ENCODE measurements at regions not wholly inside any gene's neighbourhood (a gene's known extent, or its start where the extent isn't known, plus 50 kb on each side); places are given as distances from the start of the nearest gene placed in this dataset.
"Not testable (repeated sequence)": the region's sequence is repeated elsewhere in the genome, so short reads cannot be mapped to it uniquely, and the experiment has no call there.

DNA sequence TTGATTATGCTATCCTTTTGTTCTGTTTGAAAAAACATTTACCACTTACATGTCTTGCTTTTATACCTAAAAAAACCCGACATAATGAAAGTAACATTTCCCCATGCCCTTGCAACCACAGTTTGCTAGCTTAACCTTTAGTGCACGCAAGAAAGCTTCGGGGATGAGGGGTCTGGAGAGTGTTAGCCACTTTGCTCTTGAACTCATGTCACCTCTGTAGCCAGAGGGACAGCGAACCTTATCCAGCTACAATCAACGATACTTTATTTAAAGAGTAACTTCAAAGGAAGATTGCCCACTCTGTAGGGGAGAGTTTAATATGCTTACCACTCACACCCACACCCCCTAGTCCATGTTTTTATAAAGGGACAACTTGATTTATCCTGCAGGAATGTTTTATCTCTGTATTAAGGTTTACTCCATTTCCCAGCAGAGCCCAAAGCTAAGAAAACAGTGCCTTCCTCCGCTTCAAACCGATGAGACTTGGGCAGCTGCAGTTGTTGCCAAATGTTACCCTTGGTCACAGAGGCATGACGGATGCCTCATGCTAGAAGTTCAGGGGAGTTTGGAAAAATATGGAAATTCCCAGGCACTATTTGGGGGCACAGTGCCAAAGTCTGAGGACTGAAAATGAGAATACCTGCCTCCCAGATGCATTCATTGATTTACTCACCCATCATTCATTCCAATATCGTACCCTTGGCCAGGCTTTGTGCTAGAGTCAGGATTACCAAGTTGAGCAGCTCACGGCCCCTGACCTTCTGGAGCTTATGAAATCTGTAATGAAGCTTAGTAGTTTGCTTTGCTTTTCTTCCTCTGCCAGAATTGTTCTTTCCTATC, 61.4 kb upstream of the VCAM1 start:
- Histone ChIP-seq H3K27me3 (ENCODE audit: insufficient read depth, insufficient read length) (no peaks in the 10 kb centered on the region), H3K4me3 (ENCODE audit: insufficient read length, low read depth) (no peak overlapping the region), H3K36me3 (ENCODE audit: insufficient read depth, insufficient read length, low read length) (no peaks in the 10 kb centered on the region), H3K4me1 (ENCODE audit: insufficient read depth, insufficient read length) (no peaks in the 10 kb centered on the region), H3K9me3 (ENCODE audit: insufficient read depth, low read length) (no peaks in the 10 kb centered on the region), H3K9ac (ENCODE audit: insufficient read length, low read depth) (no peak overlapping the region)
- no peak for TF ChIP-seq ZNF274 (IDR thresholded peaks at IDR 0.05; ENCODE audit: low read depth, low read length)
- DNase-seq (ENCODE audit: low read depth, low spot score): no peak

DNA sequence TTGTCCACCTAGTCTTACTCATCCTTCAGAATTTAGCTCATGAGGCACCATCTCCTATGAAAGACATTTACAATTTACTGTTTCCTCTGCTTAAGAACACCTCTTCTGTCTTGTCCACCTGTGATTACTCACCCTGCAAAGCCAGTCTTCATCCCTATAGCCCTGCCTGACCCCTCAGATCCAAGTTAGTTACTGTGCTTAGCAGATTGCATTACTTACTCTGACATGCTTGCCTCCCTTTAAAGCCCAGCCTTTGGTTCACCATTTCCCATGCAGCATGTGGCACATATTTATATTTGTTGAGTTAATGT, 60.9 kb upstream of the VCAM1 start:
- no peak for TF ChIP-seq SUZ12 (IDR thresholded peaks at IDR 0.05; ENCODE audit: extremely low read depth, insufficient read depth, insufficient read length)
- no peak for TF ChIP-seq YY1 (IDR thresholded peaks at IDR 0.05; ENCODE audit: insufficient read depth, insufficient read length)
- no peak overlapping the region for H3K9ac ChIP-seq (ENCODE audit: insufficient read length, low read depth)
- no peaks in the 10 kb centered on the region for H3K4me1 ChIP-seq (ENCODE audit: insufficient read depth, insufficient read length)
- no peaks in the 10 kb centered on the region for H3K9me3 ChIP-seq (ENCODE audit: insufficient read depth, low read length)
- H3K4me3 ChIP-seq (ENCODE audit: insufficient read length, low read depth): no peak overlapping the region
- no peaks in the 10 kb centered on the region for H3K27me3 ChIP-seq (ENCODE audit: insufficient read depth, insufficient read length)
- DNase-seq (ENCODE audit: low read depth, low spot score): no peak
- H3K36me3 ChIP-seq (ENCODE audit: insufficient read depth, insufficient read length, low read length): no peaks in the 10 kb centered on the region

DNA sequence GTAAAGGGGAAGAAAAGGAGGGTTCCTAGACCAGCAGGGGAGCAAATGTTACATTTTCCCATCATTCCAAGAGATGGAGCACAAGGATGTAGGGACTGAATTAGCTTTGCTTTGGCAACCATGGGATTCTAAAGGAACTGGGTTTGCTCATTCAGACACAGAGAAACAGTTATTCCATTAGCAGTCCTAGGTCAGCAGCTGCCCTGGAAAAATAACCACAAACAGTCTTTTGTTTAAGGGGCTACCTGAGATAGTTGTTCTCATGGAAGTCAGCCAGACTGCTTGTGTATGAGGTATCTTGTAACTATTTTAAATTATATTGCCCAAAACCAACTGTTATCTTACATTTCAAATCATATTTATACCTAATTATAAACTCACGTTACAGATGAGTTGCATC, 58.4 kb upstream of the VCAM1 start:
- Histone ChIP-seq H3K4me3 (ENCODE audit: insufficient read length, low read depth) (no peak overlapping the region), H3K4me1 (ENCODE audit: insufficient read depth, insufficient read length) (no peaks in the 10 kb centered on the region), H3K9me3 (ENCODE audit: insufficient read depth, low read length) (no peaks in the 10 kb centered on the region), H3K36me3 (ENCODE audit: insufficient read depth, insufficient read length, low read length) (no peaks in the 10 kb centered on the region), H3K9ac (ENCODE audit: insufficient read length, low read depth) (no peak overlapping the region), H3K27me3 (ENCODE audit: insufficient read depth, insufficient read length) (no peaks in the 10 kb centered on the region)
- DNase-seq (ENCODE audit: low read depth, low spot score): no peak
- TF ChIP-seq YY1 (IDR thresholded peaks at IDR 0.05; ENCODE audit: insufficient read depth, insufficient read length): no peak
- no peak for TF ChIP-seq ZNF274 (IDR thresholded peaks at IDR 0.05; ENCODE audit: low read depth, low read length)
- TF ChIP-seq SUZ12 (IDR thresholded peaks at IDR 0.05; ENCODE audit: extremely low read depth, insufficient read depth, insufficient read length): no peak

DNA sequence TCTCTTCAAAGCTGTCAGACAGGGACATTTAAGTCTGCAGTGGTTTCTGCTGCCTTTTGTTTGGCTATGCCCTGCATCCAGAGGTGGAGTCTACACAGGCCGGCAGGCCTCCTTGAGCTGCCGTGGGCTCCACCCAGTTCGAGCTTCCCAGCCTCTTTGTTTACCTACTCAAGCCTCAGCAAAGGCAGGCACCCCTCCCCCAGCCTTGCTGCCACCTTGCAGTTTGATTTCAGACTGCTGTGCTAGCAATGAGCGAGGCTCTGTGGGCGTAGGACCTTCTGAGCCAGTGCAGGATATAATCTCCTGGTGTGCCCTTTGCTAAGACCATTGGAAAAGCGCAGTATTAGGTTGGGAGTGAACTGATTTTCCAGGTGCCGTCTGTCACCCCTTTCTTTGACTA, 51.0 kb upstream of the VCAM1 start:
- not testable (repeated sequence) for H3K27me3 ChIP-seq (ENCODE audit: insufficient read depth, insufficient read length); H3K36me3 ChIP-seq (ENCODE audit: insufficient read depth, insufficient read length, low read length); H3K4me1 ChIP-seq (ENCODE audit: insufficient read depth, insufficient read length); DNase-seq (ENCODE audit: low read depth, low spot score); H3K4me3 ChIP-seq (ENCODE audit: insufficient read length, low read depth); H3K9ac ChIP-seq (ENCODE audit: insufficient read length, low read depth)
- peaks cover 16% of the 10 kb centered on the region; the same call in 1 of the 2 replicates for H3K9me3 ChIP-seq (ENCODE audit: insufficient read depth, low read length)
